ENCODE measurements at regions not wholly inside any gene's neighbourhood (a gene's known extent, or its start where the extent isn't known, plus 50 kb on each side); places are given as distances from the start of the nearest gene placed in this dataset.

GRCh38 chr14:26216786-26217185 lies 381.0 kb downstream of the NOVA1 start:
- Histone ChIP-seq H3K4me3 (ENCODE audit: low read depth, low read length, poor library complexity, severe bottlenecking) (no peak overlapping the region), H3K27ac (ENCODE audit: low read depth, low read length, poor library complexity, severe bottlenecking) (no peak overlapping the region), H3K4me1 (ENCODE audit: insufficient read depth, low read length, poor library complexity, severe bottlenecking) (no peaks in the 10 kb centered on the region), H3K9me3 (ENCODE audit: low read depth, low read length, poor library complexity, severe bottlenecking) (no peaks in the 10 kb centered on the region), H3K36me3 (ENCODE audit: insufficient read depth, low read length, poor library complexity, severe bottlenecking) (no peaks in the 10 kb centered on the region), H3K27me3 (replicated peaks; ENCODE audit: insufficient read depth, low read depth, low read length, poor library complexity) (no peaks in the 10 kb centered on the region)
- TF ChIP-seq EZH2 (IDR thresholded peaks at IDR 0.05; ENCODE audit: borderline replicate concordance, low read depth, low read length, poor library complexity, severe bottlenecking) (no peak), CTCF (conservative IDR thresholded peaks at IDR 0.05; ENCODE audit: low read depth, low read length) (no peak)
- CTCF ChIA-PET = no interaction called here
- BruUV-seq (replicated peaks) = no TSS peak
- intact Hi-C loops (cut with micrococcal nuclease; ENCODE audit: unreplicated experiment) = no loop called here
- no peak for DNase-seq (ENCODE audit: low spot score)
- POLR2A ChIA-PET (ENCODE audit: low non-redundant PET) = no interaction called here

GRCh38 chr14:26213846-26214575 lies 383.8 kb downstream of the NOVA1 start:
- BruUV-seq (replicated peaks) = no TSS peak
- no peak for TF ChIP-seq EZH2 (IDR thresholded peaks at IDR 0.05; ENCODE audit: borderline replicate concordance, low read depth, low read length, poor library complexity, severe bottlenecking)
- no peak for TF ChIP-seq CTCF (conservative IDR thresholded peaks at IDR 0.05; ENCODE audit: low read depth, low read length)
- Histone ChIP-seq H3K4me1 (ENCODE audit: insufficient read depth, low read length, poor library complexity, severe bottlenecking) (no peaks in the 10 kb centered on the region), H3K36me3 (ENCODE audit: insufficient read depth, low read length, poor library complexity, severe bottlenecking) (no peaks in the 10 kb centered on the region), H3K27me3 (replicated peaks; ENCODE audit: insufficient read depth, low read depth, low read length, poor library complexity) (no peaks in the 10 kb centered on the region), H3K27ac (ENCODE audit: low read depth, low read length, poor library complexity, severe bottlenecking) (no peak overlapping the region), H3K4me3 (ENCODE audit: low read depth, low read length, poor library complexity, severe bottlenecking) (no peak overlapping the region), H3K9me3 (ENCODE audit: low read depth, low read length, poor library complexity, severe bottlenecking) (no peaks in the 10 kb centered on the region)
- DNase-seq (ENCODE audit: low spot score) = no peak
- intact Hi-C loops (cut with micrococcal nuclease; ENCODE audit: unreplicated experiment) = no loop called here
- ChIA-PET POLR2A (ENCODE audit: low non-redundant PET) (no interaction called here), CTCF (no interaction called here)

GRCh38 chr14:26209699-26210098 lies 388.1 kb downstream of the NOVA1 start:
- intact Hi-C loops (cut with micrococcal nuclease; ENCODE audit: unreplicated experiment) = no loop called here
- TF ChIP-seq CTCF (conservative IDR thresholded peaks at IDR 0.05; ENCODE audit: low read depth, low read length) (no peak), EZH2 (IDR thresholded peaks at IDR 0.05; ENCODE audit: borderline replicate concordance, low read depth, low read length, poor library complexity, severe bottlenecking) (no peak)
- no TSS peak for BruUV-seq (replicated peaks)
- ChIA-PET CTCF (interaction anchor here (0.6 kb wide), 1 partner anchor 56 kb away, joined by 5 read pairs; no protein-coding TSS in a partner anchor), POLR2A (ENCODE audit: low non-redundant PET) (no interaction called here)
- no peaks in the 10 kb centered on the region for H3K9me3 ChIP-seq (ENCODE audit: low read depth, low read length, poor library complexity, severe bottlenecking)
- DNase-seq (ENCODE audit: low spot score) = no peak
- no peaks in the 10 kb centered on the region for H3K36me3 ChIP-seq (ENCODE audit: insufficient read depth, low read length, poor library complexity, severe bottlenecking)
- no peak overlapping the region for H3K27ac ChIP-seq (ENCODE audit: low read depth, low read length, poor library complexity, severe bottlenecking)
- no peaks in the 10 kb centered on the region for H3K4me1 ChIP-seq (ENCODE audit: insufficient read depth, low read length, poor library complexity, severe bottlenecking)
- H3K27me3 ChIP-seq (replicated peaks; ENCODE audit: insufficient read depth, low read depth, low read length, poor library complexity) = no peaks in the 10 kb centered on the region
- no peak overlapping the region for H3K4me3 ChIP-seq (ENCODE audit: low read depth, low read length, poor library complexity, severe bottlenecking)

Data from A673 (cell line).